ENCODE measurements at regions not wholly inside any gene's neighbourhood (a gene's known extent, or its start where the extent isn't known, plus 50 kb on each side); places are given as distances from the start of the nearest gene placed in this dataset.

- in situ Hi-C loops (cut with HindIII; ENCODE audit: low sequenced_read_pairs): loop anchor here (10.0 kb wide), 1 partner anchor 81 kb away; no protein-coding TSS in a partner anchor
Measured at GRCh38 chr1:30313584-30313983, 409.8 kb downstream of the MATN1 start.

- in situ Hi-C loops (cut with HindIII; ENCODE audit: low sequenced_read_pairs): loop anchor here (10.0 kb wide), 1 partner anchor 82 kb away; no protein-coding TSS in a partner anchor
Measured at GRCh38 chr1:30313176-30313575, 410.2 kb downstream of the MATN1 start.

DNA sequence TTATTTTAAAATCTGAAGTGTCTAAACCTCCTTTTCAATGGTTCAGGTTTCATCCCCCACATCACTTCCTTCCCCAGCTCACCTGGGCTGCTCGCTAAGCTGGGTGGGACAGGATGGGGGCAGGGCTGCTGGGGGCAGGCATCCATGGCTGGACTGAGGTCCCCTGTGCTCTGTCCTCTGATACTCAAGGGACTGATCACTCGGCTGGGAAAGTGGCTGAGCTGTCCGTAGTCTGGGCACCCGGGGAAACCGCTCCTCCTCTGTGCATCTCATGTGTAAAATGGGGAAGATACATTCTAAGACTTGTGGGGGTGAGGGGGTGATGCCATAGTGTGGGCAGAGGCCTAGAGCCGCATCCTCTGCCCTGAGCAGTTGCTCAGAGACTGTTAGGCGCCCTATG, 411.2 kb downstream of the MATN1 start:
- in situ Hi-C loops (cut with HindIII; ENCODE audit: low sequenced_read_pairs): loop anchor here (10.0 kb wide), 1 partner anchor 83 kb away; no protein-coding TSS in a partner anchor

DNA sequence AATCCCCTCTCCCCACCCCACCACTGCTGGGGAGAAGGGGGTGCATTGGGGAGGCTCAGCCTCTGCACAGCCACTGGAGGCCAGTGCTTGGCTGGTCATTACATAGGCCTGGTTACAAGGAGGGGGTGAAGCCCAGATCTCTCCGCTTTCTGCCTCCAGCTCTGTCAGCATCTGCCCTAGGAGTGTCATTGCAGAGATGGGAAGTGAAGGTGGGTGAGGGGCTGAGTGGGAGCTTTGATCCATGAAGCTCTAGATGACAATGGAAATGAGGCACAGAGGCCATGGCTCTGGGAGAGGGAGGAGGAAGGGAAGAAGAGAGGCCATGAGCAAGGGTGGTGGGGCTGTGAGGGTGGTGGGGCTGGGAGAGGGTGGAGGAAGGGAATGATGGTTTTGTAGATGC, 411.6 kb downstream of the MATN1 start:
- in situ Hi-C loops (cut with HindIII; ENCODE audit: low sequenced_read_pairs): loop anchor here (10.0 kb wide), 1 partner anchor 83 kb away; no protein-coding TSS in a partner anchor

- in situ Hi-C loops (cut with HindIII; ENCODE audit: low sequenced_read_pairs): loop anchor here (10.0 kb wide), 1 partner anchor 84 kb away; no protein-coding TSS in a partner anchor
Measured at GRCh38 chr1:30310966-30311742, 412.2 kb downstream of the MATN1 start.

DNA sequence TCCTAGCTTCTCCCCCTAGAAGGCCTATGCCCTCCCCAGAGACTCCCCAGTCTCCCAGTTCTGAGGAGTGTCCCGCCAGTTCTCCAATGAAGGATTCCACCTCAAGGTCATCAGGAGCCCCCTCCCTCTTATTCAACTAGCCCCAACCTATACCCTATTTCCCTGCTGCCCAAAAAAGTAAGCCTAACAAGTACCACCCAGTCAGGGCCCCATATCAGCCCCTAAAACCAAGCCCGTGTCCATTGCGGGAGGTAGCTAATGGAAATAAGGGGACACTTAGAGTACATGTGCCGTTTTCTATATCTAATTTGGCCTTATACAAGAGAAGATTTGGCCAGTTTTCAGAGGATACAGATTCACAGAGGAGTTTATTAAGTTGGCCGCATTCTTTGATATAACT, 416.2 kb downstream of the MATN1 start:
- in situ Hi-C loops (cut with HindIII; ENCODE audit: low sequenced_read_pairs): no loop called here

GRCh38 chr1:30305519-30305918, 417.9 kb downstream of the MATN1 start:
- in situ Hi-C loops (cut with HindIII; ENCODE audit: low sequenced_read_pairs): no loop called here

DNA sequence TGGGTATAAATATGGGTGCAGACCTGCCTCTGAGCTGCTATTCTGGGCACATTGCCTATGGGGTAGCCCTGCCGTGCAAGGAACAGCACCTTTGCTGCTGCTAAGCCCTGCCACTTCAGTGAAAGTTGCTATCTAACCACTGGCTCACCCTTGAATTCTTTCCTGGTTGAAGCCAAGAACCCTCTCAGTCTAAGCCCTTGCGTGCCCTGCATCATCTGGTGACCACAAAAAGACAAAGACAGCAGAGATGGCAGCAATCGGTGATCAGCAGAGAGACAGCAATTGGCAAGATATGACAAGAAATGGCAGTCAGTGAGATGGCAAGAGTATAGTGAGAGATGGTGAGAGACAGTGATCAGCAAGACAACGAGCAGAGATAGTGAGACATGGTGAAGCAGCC, 418.3 kb downstream of the MATN1 start:
- in situ Hi-C loops (cut with HindIII; ENCODE audit: low sequenced_read_pairs): no loop called here

DNA sequence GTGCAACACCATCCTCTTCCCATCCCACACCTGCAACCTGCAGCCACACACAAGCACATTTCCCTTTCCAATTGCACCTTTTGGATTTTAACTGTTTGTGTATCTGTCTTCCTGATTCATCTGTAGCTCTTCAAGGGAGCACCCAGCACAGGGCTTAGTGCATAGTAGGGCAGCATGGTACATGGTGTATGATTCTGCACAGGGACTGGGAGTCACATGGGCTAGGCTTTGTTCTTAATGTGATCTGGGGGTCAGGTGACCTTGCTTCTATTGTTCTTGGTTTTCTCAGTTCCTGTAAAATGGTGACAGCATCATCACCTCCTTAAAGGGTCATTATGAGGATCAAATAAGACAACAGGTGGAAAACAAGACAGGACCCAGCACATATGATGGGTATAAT, 419.3 kb downstream of the MATN1 start:
- in situ Hi-C loops (cut with HindIII; ENCODE audit: low sequenced_read_pairs): no loop called here

GRCh38 chr1:30303387-30303786, 420.0 kb downstream of the MATN1 start:
- in situ Hi-C loops (cut with HindIII; ENCODE audit: low sequenced_read_pairs): no loop called here

DNA sequence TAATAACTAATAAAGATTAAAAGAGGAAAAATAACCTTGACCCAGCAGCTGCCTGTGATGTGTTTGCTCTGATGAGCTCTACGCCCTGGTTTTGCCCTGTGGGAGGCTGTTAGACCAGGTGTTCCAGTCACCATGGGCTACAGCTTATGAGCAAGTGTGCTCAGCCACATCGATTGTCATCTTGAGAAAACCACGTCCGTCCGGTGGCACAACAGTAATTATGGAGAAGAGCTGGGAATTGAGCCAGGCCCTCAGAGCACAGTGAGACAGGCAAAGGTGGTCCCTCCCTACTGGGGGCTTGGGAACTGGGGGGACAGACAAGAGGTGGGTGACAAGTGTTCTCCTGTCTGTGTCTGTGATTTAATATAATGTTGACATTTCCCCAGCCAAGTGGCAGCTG, 420.5 kb downstream of the MATN1 start:
- in situ Hi-C loops (cut with HindIII; ENCODE audit: low sequenced_read_pairs): no loop called here

DNA sequence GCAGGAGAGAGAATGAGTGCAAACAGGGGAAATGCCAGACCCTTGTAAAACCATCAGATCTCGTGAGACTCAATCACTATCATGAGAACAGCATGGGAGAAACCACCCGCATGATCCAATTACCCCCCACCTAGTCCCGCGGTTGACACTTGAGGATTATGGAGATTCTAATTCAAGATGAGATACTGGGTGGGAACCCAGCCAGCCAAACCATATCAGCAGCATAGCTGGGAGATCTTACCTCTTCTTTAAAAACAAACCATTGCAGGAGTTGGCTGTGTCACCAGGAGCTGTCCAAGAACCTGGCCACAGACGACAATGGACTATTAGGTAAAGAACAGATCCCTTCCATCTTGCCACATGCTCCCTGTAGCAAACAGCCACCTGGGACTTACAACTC, 422.7 kb downstream of the MATN1 start:
- in situ Hi-C loops (cut with HindIII; ENCODE audit: low sequenced_read_pairs): no loop called here

DNA sequence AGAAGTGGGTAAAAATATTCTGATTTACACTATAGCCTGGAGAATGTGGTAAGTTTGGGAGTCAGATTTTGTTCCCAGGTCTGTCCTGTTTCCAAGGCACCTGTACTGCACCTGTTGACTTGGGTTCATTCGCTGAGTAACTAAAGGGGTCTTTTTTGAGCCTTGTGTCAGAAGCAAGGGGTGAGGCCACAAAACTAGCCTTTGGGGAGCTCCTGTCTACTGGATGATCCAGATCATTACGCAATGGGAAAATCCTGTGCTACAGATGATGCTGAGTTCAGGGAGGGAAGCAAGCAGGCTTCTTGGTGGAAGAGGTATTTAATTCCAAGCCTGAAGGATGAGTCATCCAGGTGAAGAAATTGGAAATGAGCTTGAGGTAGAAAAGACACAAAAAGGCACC, 424.0 kb downstream of the MATN1 start:
- in situ Hi-C loops (cut with HindIII; ENCODE audit: low sequenced_read_pairs): no loop called here

GRCh38 chr1:30295674-30296073, 427.7 kb downstream of the MATN1 start:
- in situ Hi-C loops (cut with HindIII; ENCODE audit: low sequenced_read_pairs): no loop called here

DNA sequence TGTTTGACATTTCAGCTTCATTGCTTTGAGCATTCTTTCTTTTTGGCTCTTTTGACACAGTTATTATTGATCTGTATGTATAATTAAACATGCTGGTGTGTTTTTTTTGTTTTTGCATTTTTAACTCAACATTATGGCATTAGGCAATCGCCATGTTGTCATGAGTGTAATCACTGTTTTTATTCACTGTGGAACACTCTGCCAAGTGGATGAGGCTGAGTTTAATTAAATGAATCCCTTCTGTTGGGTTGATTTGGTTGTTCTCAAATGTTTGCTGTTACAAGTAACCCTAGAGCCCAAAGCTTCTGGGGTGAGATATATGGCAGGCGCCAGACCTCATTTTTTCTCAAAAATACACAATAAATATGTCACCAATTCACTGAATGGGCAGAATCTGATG, 428.1 kb downstream of the MATN1 start:
- in situ Hi-C loops (cut with HindIII; ENCODE audit: low sequenced_read_pairs): no loop called here

DNA sequence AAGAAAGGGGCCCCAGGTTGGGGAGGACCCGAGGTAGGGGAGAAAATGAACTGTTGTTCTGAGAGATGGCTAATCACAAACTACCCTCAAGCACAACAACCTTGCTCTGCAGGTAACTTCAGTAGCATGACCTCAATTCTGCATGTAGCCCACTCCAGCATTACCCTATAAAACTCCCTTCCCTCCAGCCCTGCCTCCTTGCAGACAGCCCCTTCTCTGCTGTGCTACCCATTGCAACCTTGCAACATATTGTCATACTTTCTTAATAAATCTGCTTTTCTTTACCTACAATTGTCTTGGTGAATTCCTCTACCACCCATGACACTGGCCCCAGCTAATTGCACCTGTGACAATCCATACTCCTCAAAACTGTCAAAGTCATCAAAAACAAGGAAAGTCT, 428.9 kb downstream of the MATN1 start:
- in situ Hi-C loops (cut with HindIII; ENCODE audit: low sequenced_read_pairs): no loop called here

GRCh38 chr1:30292451-30292850, 430.9 kb downstream of the MATN1 start:
- in situ Hi-C loops (cut with HindIII; ENCODE audit: low sequenced_read_pairs): no loop called here

DNA sequence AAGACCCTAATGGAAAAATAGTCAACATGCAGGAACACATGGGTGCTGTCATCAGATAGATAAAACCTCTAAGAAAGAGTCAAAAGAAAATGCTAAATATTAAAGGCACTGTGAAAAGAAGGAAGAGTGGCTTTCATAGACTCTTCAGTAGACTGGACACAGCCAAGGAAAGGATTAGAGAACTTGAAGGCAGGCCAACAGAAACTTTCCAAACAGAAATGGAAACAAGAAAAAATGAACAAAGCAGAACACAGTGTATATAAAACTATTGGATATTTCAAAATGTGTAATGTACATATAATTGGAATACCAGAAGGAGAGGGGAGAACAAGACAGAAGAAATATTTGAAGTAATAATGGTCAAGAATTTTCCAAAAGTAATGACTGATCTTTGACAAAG, 431.9 kb downstream of the MATN1 start:
- in situ Hi-C loops (cut with HindIII; ENCODE audit: low sequenced_read_pairs): no loop called here

DNA sequence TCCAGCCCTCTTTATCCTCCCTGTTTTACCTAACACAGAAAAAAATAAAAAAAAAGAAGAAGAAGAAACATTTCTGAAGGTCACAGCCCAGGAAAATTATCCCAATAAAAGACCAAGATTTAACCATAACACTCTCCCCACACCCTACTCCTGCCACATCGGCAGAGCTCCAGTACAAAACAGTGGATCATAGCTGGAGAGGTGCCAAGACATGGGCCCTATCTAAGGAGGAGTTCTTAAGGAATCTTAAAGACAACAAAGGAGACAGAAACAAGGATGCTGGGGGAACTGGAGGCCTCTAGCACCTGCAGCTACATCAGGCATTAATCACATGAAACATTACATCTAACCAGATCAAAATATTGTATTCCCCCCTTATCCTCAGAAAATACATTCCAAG, 432.8 kb downstream of the MATN1 start:
- in situ Hi-C loops (cut with HindIII; ENCODE audit: low sequenced_read_pairs): no loop called here

GRCh38 chr1:30287976-30288375, 435.4 kb downstream of the MATN1 start:
- in situ Hi-C loops (cut with HindIII; ENCODE audit: low sequenced_read_pairs): loop anchor here (10.0 kb wide), 1 partner anchor 403 kb away; no protein-coding TSS in a partner anchor

- in situ Hi-C loops (cut with HindIII; ENCODE audit: low sequenced_read_pairs): loop anchor here (10.0 kb wide), 1 partner anchor 402 kb away; no protein-coding TSS in a partner anchor
Measured at GRCh38 chr1:30286988-30287839, 436.2 kb downstream of the MATN1 start.
